Stimulated activated naive CD4-positive, alpha-beta T cell treated with Interleukin-2 at 50 U/mL for 16 hours (primary cell): ENCODE measurements at regions not wholly inside any gene's neighbourhood (a gene's known extent, or its start where the extent isn't known, plus 50 kb on each side); places are given as distances from the start of the nearest gene placed in this dataset.
"Not testable (repeated sequence)": the region's sequence is repeated elsewhere in the genome, so short reads cannot be mapped to it uniquely, and the experiment has no call there.

Experiments
- DNase-seq: peaks from one replicate; lab custom pipeline; 2025; lab: John Stamatoyannopoulos, UW

- DNase-seq, result no peak
These were observed 453.8 kb upstream of the TMEM132C start for GRCh38 chr12:127813147-127813546.

GRCh38 chr12:127819056-127819455, 447.9 kb upstream of the TMEM132C start:
- DNase-seq, result no peak

GRCh38 chr12:127820271-127820670, 446.7 kb upstream of the TMEM132C start:
- DNase-seq, result no peak

GRCh38 chr12:127820846-127821245, 446.1 kb upstream of the TMEM132C start:
- no peak for DNase-seq

- no peak for DNase-seq
These were observed 444.1 kb upstream of the TMEM132C start for GRCh38 chr12:127822809-127823411.

- no peak for DNase-seq
These were observed 443.2 kb upstream of the TMEM132C start for GRCh38 chr12:127823801-127824200.

- no peak for DNase-seq
These were observed 437.5 kb upstream of the TMEM132C start for GRCh38 chr12:127829281-127830064.

GRCh38 chr12:127830065-127830460, 436.9 kb upstream of the TMEM132C start:
- no peak for DNase-seq

- no peak for DNase-seq
These were observed 436.2 kb upstream of the TMEM132C start for GRCh38 chr12:127830730-127831129.

GRCh38 chr12:127832172-127832571, 434.8 kb upstream of the TMEM132C start:
- no peak for DNase-seq

- DNase-seq, result not testable (repeated sequence)
These were observed 430.2 kb upstream of the TMEM132C start for GRCh38 chr12:127836802-127837201.

GRCh38 chr12:127857661-127858060, 409.3 kb upstream of the TMEM132C start:
- no peak for DNase-seq

GRCh38 chr12:127860536-127860935, 406.4 kb upstream of the TMEM132C start:
- DNase-seq, result no peak

GRCh38 chr12:127861406-127861805, 405.6 kb upstream of the TMEM132C start:
- DNase-seq, result no peak

- DNase-seq, result no peak
These were observed 393.7 kb upstream of the TMEM132C start for GRCh38 chr12:127873306-127873705.

GRCh38 chr12:127881371-127882140, 385.4 kb upstream of the TMEM132C start:
- DNase-seq, result no peak

GRCh38 chr12:127883013-127883412, 384.0 kb upstream of the TMEM132C start:
- DNase-seq, result no peak

- DNase-seq, result no peak
These were observed 380.8 kb upstream of the TMEM132C start for GRCh38 chr12:127885954-127886750.

GRCh38 chr12:127886827-127887226, 380.1 kb upstream of the TMEM132C start:
- DNase-seq, result no peak

GRCh38 chr12:127888943-127889719, 377.8 kb upstream of the TMEM132C start:
- DNase-seq, result no peak

- DNase-seq, result no peak
These were observed 372.9 kb upstream of the TMEM132C start for GRCh38 chr12:127893895-127894609.
